ENCODE measurements at regions not wholly inside any gene's neighbourhood (a gene's known extent, or its start where the extent isn't known, plus 50 kb on each side); places are given as distances from the start of the nearest gene placed in this dataset.

DNA sequence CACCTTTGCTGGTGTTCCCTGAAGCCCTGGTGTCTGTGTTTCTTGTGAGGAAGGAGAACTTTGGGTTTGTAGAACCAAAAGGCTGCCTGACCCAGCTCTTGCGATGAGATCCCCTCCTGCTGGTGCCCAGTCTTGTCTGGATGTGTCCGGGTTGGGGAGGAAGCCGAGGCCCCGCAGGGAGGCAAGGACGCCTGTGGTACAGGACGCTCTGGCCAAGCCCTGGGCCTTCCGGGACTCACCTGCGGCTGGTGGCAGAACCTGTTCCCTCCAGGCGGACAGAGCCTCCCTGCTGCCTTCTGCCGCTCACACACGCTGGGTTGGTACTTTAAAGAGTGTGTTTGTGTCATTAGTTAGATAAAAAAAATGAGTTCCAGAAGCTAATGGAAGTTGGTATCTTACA is 616.2 kb downstream of the GALR1 start:
- DNase-seq (ENCODE audit: low read depth), result no peak
- no peak overlapping the region for H3K4me3 ChIP-seq (ENCODE audit: low read length)
- TF ChIP-seq, protein P1, sequence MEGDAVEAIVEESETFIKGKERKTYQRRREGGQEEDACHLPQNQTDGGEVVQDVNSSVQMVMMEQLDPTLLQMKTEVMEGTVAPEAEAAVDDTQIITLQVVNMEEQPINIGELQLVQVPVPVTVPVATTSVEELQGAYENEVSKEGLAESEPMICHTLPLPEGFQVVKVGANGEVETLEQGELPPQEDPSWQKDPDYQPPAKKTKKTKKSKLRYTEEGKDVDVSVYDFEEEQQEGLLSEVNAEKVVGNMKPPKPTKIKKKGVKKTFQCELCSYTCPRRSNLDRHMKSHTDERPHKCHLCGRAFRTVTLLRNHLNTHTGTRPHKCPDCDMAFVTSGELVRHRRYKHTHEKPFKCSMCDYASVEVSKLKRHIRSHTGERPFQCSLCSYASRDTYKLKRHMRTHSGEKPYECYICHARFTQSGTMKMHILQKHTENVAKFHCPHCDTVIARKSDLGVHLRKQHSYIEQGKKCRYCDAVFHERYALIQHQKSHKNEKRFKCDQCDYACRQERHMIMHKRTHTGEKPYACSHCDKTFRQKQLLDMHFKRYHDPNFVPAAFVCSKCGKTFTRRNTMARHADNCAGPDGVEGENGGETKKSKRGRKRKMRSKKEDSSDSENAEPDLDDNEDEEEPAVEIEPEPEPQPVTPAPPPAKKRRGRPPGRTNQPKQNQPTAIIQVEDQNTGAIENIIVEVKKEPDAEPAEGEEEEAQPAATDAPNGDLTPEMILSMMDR (conservative IDR thresholded peaks at IDR 0.05; ENCODE audit: low read length), result no peak

DNA sequence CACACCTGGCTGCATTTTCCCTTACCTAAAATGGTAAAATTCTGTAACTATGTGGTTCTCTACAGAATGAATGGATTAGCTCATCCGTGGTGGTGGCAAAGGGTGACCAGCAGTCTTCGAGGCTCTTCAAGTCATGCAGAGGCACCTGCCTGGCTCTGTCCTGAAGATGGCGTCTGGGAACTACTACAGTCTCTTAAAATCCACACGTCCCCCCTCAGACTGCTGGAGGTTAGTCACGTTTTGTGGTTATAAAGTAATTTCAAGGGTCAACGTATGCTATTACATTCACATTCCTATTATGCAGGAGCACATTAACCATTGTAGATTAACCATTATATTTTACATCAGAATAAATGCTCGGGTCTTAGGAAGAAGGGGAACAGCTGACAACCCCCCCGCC is 616.7 kb downstream of the GALR1 start:
- DNase-seq (ENCODE audit: low read depth), result no peak
- no peak overlapping the region for H3K4me3 ChIP-seq (ENCODE audit: low read length)
- TF ChIP-seq, protein P1 (conservative IDR thresholded peaks at IDR 0.05; ENCODE audit: low read length), result no peak

DNA sequence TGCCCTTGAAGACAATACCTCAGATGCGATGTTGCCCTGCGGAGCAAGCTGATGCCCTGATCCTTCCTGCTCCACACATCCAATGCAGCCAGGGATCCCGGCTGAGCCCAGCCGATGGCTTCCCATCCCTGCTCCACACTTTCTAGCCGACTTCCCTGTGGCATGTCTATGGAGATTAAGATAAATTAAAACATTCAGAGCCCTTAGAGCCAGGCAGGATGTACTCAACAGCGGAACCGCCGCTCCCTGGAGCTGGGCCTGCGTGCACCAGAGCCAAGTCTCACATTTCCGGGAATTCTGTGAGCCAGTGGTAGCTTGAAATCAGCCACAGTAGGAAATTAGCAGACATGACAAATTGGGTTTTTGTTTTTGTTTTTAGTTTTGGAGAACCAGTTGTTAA is 620.6 kb downstream of the GALR1 start:
- TF ChIP-seq, protein P1 (conservative IDR thresholded peaks at IDR 0.05; ENCODE audit: low read length), result no peak

DNA sequence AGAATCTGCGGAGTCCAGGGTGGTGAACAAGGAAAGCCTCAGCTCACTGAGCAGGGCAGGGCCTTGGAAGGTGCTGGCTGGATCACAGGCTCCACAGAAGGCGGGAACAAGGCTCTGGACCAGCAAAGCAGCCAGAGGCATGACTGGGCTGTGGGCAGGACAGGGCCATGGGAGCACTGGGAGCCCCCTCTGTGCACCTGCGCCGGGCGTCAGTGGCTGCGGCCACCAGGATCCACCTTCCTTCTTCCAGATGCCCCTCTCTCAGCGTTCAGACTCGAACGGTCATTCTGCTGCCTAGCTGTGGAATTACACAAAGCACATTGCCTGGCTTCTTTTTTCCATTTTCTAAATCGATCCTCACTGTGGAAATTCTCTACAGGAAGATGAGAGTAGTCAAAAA is 621.2 kb downstream of the GALR1 start:
- TF ChIP-seq, protein P1 (conservative IDR thresholded peaks at IDR 0.05; ENCODE audit: low read length), result no peak

More for the DNA sequence above, 620.6 kb downstream of the GALR1 start:
- no peak overlapping the region for H3K4me3 ChIP-seq (ENCODE audit: low read length)
- DNase-seq (ENCODE audit: low read depth), result no peak

DNA sequence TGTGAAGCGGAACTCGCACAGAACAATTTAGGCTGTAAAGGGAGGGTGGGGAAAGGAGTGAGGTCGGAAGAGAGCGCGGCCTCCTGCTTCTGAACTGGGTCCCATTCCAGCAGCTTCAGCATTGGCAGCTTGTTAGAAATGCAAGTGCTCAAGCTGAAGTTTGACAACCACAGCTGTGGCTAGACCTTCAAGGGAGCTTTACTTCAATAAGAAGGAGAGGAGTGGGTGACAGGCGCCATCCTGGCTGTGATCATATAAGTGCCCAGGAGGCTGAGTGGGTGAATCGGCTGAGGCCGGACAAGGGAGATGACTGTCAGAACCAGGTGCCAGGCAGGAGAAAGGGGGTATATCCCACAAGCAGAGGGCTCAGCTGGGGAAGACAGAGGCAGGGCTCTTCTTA is 622.5 kb downstream of the GALR1 start:
- TF ChIP-seq, protein P1 (conservative IDR thresholded peaks at IDR 0.05; ENCODE audit: low read length), result no peak
- DNase-seq (ENCODE audit: low read depth), result no peak
- H3K4me3 ChIP-seq (ENCODE audit: low read length), result no peak overlapping the region

More for the DNA sequence above, 621.2 kb downstream of the GALR1 start:
- H3K4me3 ChIP-seq (ENCODE audit: low read length), result no peak overlapping the region
- no peak for DNase-seq (ENCODE audit: low read depth)

DNA sequence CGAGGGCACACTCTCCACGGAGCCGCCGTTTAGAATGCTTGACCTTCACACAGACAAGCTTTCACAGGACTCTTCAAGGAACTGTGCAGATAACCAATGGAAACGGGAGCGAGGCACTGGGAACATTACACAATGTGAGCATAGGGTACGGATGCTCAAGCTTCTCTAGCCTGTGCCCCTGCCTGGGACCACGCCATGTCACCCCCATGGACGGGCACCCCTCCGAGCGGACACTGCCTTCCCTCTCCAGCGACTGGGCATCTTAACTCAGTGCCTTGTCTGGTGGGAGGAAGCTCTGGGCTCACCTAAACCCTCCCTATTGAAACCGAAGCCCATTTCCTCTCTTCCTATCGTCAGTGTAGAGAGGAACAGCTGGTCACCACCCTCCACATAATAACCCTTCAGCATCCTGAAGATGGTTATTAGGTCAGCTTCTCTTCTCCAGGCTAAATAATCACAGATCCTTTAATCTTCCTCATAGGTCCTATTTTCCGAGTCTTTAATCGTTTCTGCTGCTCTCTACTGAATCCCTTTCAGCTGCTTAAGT is 626.7 kb downstream of the GALR1 start:
- TF ChIP-seq, protein P1 (conservative IDR thresholded peaks at IDR 0.05; ENCODE audit: low read length), result no peak
- H3K4me3 ChIP-seq (ENCODE audit: low read length), result no peak overlapping the region
- no peak for DNase-seq (ENCODE audit: low read depth)

DNA sequence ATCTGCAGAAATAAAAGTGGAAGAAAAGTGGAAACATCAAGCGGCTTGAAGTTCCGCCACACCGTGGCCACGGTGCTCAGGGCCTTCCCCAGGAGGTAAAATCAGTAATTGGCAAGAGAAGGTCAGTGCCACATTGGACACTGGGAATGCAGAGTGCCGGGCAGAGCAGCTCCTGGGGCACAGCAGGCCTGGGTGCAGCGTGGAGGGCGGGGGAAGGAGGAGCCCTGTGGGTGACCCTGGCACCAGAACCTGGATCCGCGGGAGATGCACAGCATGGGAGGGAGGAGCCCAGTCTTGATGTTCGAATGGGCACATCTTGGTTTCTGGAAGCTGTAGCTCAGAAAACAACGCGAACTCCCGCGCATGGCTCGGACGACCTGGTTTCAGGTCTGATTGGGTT is 630.2 kb downstream of the GALR1 start:
- H3K4me3 ChIP-seq (ENCODE audit: low read length), result no peak overlapping the region
- no peak for DNase-seq (ENCODE audit: low read depth)
- TF ChIP-seq, protein P1 (conservative IDR thresholded peaks at IDR 0.05; ENCODE audit: low read length), result no peak

Data from AG10803 (cell line).